ENCODE measurements at regions not wholly inside any gene's neighbourhood (a gene's known extent, or its start where the extent isn't known, plus 50 kb on each side); places are given as distances from the start of the nearest gene placed in this dataset.

GRCh38 chr12:124227951-124228711 is 66.8 kb upstream of the RFLNA start:
- no peak for DNase-seq

GRCh38 chr12:124229520-124229919 is 65.4 kb upstream of the RFLNA start:
- no peak for DNase-seq

GRCh38 chr12:124230117-124230757 is 64.7 kb upstream of the RFLNA start:
- DNase-seq = no peak

- DNase-seq = no peak
These were observed 64.1 kb upstream of the RFLNA start for GRCh38 chr12:124230789-124231188.

GRCh38 chr12:124231980-124232653 is 62.8 kb upstream of the RFLNA start:
- no peak for DNase-seq

- no peak for DNase-seq
These were observed 62.3 kb upstream of the RFLNA start for GRCh38 chr12:124232654-124232987.

GRCh38 chr12:124233041-124233796 is 61.7 kb upstream of the RFLNA start:
- DNase-seq = no peak

- no peak for DNase-seq
These were observed 60.9 kb upstream of the RFLNA start for GRCh38 chr12:124233846-124234640.

- no peak for DNase-seq
These were observed 58.3 kb upstream of the RFLNA start for GRCh38 chr12:124236625-124237031.

- no peak for DNase-seq
These were observed 56.0 kb upstream of the RFLNA start for GRCh38 chr12:124238886-124239285.

- DNase-seq = no peak
These were observed 54.4 kb upstream of the RFLNA start for GRCh38 chr12:124240493-124240892.

- no peak for DNase-seq
These were observed 52.9 kb upstream of the RFLNA start for GRCh38 chr12:124241776-124242528.

- DNase-seq = no peak
These were observed 52.3 kb upstream of the RFLNA start for GRCh38 chr12:124242529-124243065.

GRCh38 chr12:124243936-124244335 is 51.0 kb upstream of the RFLNA start:
- DNase-seq = no peak

Data from stimulated activated CD4-positive, alpha-beta T cell treated with anti-CD3 and anti-CD28 coated beads, Interleukin-4, amount 100 ng/mL, for 4 hours (primary cell).